HG02798 (cell line): ENCODE measurements at regions not wholly inside any gene's neighbourhood (a gene's known extent, or its start where the extent isn't known, plus 50 kb on each side); places are given as distances from the start of the nearest gene placed in this dataset.

Experiments used
- ATAC-seq: cut with Tn5 transposase; IDR thresholded peaks from one replicate; pipeline ENCODE4 v1.9.1; 2021; ENCODE audit warnings: mild to moderate bottlenecking; ENCODE audit not compliant: unreplicated experiment, poor library complexity

DNA sequence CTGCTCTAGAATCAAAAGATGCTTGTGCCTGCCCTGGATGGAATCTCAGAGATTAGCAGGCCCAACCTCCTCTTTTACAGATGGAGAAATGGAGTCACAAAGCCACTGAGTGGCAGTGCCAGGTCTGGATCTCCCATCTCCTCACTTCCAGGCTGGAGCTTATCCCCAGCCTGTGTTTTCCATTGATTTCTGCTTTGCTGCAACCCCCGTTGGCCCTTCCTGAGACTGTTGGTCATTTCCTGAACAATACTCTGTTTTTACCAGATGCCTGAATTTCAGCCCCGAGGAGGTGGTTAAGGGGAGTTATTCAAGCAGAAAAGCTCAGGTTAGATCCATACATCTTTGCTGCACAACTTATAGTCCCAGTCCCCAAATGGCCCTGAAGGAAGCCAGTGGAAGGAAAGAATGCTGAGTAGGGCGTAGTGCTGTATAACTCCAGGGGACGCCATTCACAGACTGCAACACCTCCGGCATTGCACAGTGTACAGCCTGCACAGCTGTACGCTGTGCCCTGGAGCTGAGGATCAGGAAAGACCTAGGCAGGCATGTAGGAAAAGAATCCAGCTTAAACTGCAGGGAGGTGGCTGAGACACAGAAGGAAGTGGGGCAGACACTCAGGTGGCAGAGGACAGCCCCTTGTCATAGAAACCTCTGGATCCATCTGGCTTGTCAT is 77.5 kb downstream of the RPLP1 start:
- ATAC-seq = no peak

- ATAC-seq = no peak
Measured at GRCh38 chr15:69530991-69531664, 78.5 kb downstream of the RPLP1 start.

GRCh38 chr15:69531665-69532027 is 79.0 kb downstream of the RPLP1 start:
- no peak for ATAC-seq

DNA sequence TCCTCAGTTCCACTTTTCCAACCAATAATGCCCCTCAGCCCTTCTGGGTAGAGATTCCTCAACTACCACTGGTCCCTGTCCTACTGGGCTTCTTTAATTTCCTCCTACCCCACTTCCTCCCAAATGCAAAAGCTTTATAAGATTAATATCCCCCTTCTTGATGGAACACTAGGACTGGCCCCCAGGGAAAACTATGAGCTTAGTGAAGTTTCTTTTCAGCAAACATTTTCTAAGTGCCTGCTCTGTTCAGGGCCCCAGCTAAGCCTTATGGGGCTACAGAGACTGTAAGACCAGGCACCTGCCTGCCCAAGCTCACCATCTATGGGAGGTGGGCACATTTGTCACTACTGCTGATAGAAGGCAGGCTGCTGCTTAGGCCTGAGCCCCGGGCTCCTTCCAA is 79.4 kb downstream of the RPLP1 start:
- no peak for ATAC-seq

DNA sequence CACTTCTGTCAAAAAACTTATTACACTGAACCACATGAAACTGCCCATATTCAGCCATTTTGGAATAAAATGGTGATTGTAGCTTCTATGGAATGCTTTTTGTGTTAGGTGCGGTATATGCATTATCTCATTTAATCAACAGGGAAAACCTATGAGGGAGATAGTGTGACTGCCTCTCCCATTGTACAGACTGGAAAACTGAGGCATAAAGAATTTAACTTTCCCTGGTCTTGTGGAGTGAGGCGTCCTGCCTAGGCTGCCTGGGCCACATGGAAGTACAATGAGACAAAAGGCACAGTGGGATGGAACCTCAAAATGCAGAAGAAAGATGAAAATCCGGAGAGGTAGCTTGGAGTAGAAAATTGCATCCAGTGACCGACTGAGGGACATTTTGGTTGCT is 80.2 kb downstream of the RPLP1 start:
- ATAC-seq = no peak

DNA sequence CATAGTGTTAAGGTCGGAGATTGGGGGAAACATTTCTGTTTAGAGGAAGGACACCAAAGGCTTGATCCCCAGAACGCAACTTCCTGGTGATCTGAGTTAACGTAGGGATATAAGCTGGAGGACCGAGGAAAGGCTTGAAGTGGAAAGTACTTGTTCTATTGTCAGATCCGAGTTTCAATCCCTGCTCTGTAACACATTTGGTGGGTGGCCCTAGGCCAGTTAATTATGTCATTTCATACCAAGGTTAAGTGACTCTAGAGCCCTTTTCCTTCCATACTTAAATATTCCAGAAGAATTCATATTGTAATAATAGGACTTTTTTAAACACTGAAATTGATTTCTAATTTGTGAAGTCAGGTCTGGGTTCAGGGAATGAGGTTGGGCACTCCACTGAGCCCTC is 80.9 kb downstream of the RPLP1 start:
- no peak for ATAC-seq

GRCh38 chr15:69535101-69535638 is 82.6 kb downstream of the RPLP1 start:
- no peak for ATAC-seq

DNA sequence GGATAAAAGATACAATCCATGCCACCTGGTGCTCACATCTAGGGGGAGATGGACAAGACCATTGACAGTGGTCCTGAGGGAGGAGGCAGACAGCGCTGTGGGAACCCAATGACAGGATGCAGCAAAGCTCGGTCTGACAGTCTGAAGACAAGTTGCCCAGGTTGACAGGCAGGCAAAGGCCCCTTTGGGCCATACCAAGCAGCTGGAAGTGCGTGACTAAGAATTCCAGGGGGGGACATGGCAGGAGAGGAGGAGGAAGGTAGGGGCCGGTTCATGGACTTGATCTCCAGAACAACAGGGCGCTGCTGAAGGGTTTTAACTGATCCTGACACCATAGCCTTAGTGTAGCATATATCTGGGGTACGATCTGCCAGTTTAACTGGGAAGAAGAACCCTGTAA is 83.4 kb downstream of the RPLP1 start:
- no peak for ATAC-seq

- ATAC-seq = no peak
Measured at GRCh38 chr15:69536726-69537512, 84.3 kb downstream of the RPLP1 start.

- no peak for ATAC-seq
Measured at GRCh38 chr15:69537901-69538300, 85.3 kb downstream of the RPLP1 start.

DNA sequence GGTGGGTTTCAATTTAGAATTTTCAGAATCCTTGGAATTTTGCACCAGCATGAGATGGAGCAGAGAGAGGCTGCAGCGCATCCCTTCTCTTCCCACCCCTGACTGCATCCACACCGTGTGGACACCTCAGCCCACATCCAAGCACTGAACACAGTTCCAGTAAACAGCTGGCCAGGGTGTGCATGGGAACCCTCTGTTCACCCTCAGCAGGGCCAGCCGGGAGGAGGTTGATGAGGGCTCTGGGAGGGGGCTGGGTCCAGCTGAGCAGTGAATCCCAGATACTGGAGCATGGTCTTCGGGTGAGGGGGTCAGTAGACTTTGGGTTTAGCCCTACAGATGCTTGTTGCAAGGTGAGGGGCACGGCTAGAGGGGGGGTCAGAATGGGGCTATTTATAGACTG is 85.8 kb downstream of the RPLP1 start:
- ATAC-seq = no peak

- no peak for ATAC-seq
Measured at GRCh38 chr15:69539345-69539744, 86.7 kb downstream of the RPLP1 start.

GRCh38 chr15:69540622-69541021 is 88.0 kb downstream of the RPLP1 start:
- ATAC-seq = no peak

GRCh38 chr15:69542028-69542427 is 89.4 kb downstream of the RPLP1 start:
- no peak for ATAC-seq

DNA sequence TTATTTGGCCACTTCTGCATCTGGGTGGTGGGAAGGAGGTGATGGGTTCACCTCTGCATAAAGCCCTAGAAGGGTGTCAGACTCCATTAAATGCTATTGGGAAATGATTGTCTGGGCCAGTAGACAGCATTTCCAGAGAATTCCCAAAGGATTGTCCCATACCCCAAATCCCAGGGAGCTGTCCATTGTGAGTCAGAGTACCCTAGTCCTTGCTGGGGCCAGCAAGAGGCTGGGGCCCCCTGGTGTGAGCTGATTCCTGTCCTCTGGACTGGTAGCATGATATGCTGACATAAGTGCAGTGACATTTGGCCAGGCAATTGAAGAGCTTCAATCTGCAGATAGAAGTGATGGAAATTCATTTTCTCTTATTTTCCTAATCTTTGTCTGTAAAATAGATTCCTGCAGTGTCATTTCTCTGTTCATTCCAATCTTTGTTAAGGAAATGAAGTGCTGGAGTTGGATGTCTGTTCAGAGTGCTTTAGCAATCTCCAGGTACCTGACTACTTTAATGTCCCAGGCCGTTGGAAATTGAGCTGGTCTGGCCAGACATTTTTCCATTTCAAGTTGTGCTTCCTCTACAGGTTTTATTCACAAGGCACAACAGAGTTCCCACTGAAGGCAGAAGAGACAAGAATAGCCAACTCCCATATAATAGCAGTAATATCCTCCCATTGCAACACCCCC is 91.2 kb downstream of the RPLP1 start:
- no peak for ATAC-seq

DNA sequence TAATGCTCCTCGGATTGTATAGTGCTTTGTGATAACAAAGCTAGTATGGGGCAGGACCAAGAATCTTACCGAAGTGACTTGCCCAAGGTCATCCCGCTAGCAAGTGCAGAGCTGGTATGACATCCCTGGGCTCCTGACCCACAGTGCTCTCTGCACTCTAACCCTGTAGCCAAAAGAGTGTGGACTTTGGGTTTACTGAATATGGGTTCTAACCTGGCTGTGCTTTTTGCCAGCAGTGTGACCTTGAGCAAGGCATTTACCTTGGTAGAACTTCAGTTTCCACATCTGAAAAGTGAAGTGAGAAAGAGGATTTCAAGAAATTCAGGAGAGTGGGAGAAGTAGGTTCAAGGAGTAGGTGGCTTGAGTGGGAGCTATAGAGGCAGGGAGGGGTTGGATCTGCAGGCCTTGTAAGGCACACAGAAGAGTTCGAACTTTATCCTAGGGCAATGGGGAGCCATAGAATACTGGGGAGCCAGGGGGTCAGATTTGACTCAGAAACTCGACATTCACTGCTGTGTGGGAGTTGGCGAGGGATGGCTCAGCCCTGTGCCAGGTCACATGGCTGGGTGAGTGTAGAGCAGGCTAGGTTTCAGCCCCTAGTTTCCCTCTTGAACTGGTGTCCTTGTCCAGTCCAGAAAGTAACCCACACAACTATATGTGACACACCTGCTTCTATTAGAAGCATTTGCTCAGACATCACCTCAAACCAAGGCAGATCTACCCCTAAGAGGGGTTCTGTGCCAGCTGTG is 91.9 kb downstream of the RPLP1 start:
- ATAC-seq = no peak

DNA sequence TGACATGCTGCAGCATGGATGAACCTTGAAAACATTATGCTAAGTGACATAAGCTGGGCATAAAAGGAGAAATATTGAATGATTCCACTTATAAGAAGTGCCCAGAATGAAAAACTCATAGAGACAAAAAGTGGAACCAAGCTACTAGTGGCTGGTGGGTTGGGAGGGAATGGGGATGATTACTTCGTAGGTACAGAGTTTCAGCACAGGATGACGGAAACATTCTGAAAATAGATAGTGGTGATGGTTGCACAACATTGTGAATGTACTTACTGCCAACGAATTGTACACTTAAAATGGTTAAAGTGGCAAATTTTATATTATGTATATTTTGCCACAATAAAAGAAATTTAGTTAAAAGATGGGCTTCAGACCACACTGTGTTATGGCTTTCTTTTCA is 93.6 kb downstream of the RPLP1 start:
- no peak for ATAC-seq

DNA sequence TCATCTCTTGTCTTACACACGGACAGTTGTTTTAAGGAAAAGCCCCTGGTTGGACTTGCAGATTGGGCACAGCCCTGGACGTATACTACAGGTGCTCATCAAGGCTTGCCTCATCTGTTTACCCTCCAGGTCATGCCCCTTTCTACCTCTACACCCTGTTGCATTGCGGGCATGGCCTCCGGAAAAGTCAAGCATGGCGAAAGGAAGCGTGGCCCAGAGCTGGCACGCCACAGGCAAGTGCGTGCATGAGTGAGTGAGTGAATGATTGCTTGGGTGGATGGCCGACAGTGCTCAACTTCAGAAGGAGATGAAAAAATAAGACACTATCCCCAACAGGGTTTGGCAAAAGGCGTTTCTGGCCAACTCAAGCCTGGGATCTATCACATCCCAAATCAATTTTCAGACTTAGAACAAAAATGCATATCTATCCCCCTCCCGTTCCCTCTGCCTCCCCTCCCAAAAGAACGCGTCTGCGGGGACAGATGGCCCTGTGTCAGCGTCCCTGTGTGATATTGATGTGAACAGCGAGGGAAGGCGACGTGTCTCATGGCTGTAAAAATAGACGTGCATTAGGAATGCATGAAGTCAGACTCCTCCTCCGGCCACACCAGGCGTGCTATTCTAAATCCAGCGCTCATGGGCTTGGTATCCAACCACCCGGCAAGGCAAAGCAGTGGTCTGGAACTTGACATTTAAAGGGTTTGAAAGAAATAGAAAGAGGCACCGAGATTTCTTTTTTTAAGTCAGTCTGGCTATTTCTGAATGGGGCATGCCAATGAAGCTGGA is 96.0 kb downstream of the RPLP1 start:
- no peak for ATAC-seq

GRCh38 chr15:69551391-69552056 is 98.9 kb downstream of the RPLP1 start:
- no peak for ATAC-seq
